DND-41 (cell line): ENCODE measurements at regions not wholly inside any gene's neighbourhood (a gene's known extent, or its start where the extent isn't known, plus 50 kb on each side); places are given as distances from the start of the nearest gene placed in this dataset.

Source experiments
- CTCF ChIP-seq: IDR thresholded peaks from 2 replicates; pipeline ENCODE4 v1.5.1; 2012; ENCODE audit warnings: borderline replicate concordance, low read length, moderate library complexity, mild to moderate bottlenecking; ENCODE audit not compliant: poor library complexity, severe bottlenecking; ENCODE audit errors: extremely low read depth
- EZH2 ChIP-seq: IDR thresholded peaks from 3 replicates; pipeline ENCODE4 v1.6.1; 2012; ENCODE audit warnings: borderline replicate concordance, low read depth, mild to moderate bottlenecking, moderate library complexity, low read length, inconsistent platforms; ENCODE audit not compliant: severe bottlenecking

- TF ChIP-seq CTCF (no peak), EZH2 (no peak)
These were observed 1093.9 kb downstream of the AACS start for GRCh38 chr12:126159139-126159538.
